Activated gamma-delta T cell (primary cell): ENCODE measurements at regions not wholly inside any gene's neighbourhood (a gene's known extent, or its start where the extent isn't known, plus 50 kb on each side); places are given as distances from the start of the nearest gene placed in this dataset.

Experiments used
- DNase-seq: peaks from one replicate; lab custom pipeline; 2025; lab: John Stamatoyannopoulos, UW

DNA sequence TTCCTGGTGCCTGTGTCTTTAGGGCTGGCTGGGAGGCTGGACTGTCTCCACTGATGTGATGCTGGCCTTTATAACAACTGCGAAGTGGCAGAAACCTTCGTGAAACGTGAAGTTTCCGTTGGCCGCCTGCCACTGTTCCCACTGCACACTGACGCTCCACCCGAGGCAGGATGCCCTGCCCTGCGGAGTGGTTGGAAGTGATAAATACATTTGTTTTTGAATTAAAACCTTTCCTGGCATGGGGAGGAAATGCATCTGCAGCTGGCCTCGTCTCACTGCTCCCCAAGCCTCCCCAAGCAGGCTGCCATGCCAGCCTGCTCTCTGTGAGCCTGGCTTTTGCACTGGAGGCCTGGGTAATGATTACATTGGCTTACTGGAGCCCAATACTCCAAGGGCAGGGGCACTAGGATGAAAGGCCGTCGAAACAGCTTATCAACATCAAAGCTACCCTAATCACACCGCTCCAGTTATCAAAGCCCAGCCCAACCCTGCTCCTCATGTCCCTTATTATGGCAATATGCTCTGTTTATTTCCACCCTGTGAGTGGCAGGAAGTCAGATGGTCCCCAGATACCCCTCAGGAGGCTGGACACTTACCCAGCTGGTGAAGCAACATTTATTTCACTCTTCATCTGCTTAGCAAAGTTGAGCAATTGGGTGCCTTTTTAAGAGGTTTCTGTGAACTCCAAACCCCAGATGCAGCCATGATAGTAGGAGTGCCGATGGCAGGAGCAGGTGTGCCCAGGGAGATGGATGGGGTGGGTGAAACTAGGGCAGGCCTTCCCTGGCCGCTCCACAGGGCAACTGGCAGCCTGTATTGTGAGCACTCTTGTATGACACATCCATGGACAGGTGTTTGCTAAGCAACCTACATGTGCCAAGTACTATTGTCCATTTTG lies 97.4 kb upstream of the ITGA6 start:
- DNase-seq, result no peak

DNA sequence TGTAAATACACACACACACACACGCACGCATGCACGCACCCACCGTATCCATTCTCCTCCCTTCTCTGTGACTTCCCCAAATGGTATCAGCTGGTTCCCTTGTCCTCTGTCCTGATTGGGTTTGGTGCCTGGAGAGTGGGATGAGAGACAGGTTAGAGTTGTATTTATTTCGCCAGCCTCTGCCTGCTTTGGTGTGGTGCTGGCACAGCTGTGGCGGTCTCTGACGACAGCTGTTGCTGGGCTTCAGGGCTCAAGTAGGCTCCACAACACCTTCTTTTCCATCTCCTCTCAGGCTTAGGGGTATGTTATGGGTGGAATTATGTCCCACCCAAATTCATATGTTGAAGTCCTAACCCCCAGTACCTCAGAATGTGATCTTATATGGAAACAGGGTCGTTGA lies 94.9 kb upstream of the ITGA6 start:
- no peak for DNase-seq

DNA sequence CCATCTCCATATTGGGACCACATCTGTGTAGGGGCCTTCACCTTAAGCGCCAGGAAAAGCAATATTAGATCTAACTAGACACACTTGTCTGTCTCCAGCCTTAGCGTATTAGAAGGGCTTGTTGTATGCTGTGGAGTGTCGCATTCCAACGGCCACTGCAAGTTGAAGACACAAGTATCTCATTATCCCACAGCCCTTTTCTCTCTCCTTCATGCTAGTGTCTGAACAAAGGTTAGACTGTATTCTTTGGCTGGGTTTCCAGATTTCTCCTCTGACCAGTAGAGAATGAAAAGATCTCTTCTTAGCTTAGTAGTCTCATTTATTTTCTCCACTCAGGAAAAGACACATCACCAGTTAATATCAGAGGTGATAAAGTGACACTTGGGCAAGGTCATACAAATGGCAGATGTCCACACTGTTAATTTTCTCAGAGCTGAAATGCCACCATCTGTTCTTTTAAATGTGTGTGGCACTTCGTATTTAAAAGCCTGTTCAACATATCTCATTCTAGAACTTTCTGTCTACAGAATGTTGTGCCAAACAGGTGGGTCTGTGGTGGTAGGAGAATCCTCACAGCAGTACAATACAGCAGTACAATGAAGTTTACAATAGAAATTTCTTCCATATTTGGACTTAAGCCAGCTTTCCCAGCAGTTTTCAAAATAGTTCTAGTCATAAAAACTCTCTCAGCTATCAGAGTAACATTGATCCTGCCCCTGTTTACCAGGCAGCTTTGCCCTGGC lies 94.0 kb upstream of the ITGA6 start:
- no peak for DNase-seq

DNA sequence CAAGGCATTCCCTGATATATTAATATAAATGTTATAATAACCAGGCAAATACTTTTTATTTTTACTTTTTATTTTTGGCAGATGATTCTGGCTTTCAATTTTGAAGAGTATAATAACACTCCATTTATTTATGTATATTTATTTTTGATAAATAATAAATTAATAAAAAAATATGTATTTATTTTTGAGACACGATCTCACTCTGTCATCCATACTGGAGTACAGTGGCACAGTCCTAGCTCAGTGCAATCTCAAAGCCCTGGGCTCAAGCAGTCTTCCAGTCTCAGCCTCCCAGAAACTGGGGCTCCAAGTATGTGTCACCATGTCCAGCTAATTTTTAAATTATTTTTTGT lies 93.4 kb upstream of the ITGA6 start:
- no peak for DNase-seq

DNA sequence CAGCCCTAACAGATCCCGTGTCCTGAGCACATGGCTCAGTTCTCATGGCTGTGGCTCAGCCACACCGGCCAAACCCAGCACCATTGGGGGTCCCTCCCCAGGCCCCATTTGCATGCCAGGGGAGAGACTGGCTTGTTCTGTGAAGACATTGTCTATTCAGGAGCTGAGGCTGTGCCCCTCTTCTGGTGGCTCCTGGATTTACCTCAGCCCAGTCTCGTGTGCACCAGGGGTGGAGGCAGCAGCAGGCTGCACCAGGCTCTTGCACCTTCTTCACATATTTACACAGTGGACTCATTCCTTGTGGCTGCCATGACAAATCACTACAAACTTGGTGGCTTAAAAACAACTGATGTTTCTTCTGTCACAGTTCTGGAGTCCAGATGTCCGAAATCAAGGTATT lies 92.4 kb upstream of the ITGA6 start:
- no peak for DNase-seq

DNA sequence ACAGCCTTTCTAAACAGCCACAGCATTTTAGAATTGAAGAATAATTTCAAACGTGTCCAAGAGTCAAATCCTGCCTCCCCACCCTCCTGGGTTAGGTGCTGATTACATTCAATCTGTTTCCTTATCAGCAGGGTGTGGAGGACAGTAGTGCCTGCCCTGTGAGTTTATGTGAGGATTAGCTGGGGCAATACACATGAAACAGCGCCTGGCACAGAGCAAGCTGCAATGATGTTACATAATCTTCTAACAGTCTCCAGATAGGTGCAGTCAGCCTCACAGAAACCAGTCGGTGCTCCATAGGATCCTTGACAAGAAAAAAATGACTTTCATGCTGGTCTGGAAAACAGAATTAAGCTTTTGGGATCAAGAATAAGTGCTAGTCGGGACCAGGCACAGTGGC lies 91.7 kb upstream of the ITGA6 start:
- no peak for DNase-seq

DNA sequence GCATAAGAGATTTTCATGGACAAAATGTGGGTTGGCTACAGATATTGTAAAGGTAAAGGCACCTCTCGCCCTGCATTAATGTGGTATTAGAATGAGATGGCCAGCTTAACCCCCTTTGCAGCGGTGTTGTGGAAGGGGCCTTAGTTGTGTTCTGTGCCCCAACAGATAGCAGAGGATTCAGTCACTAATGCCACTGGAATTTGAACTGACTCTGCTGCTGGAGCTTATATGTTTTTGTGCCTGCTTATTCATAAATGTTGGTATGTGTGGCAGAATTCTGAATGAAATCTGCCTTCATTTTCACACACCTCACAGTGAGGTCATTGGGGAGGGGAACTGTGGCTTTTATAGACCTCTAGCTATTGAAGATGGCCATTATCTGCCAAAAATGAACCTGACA lies 90.7 kb upstream of the ITGA6 start:
- DNase-seq, result no peak

DNA sequence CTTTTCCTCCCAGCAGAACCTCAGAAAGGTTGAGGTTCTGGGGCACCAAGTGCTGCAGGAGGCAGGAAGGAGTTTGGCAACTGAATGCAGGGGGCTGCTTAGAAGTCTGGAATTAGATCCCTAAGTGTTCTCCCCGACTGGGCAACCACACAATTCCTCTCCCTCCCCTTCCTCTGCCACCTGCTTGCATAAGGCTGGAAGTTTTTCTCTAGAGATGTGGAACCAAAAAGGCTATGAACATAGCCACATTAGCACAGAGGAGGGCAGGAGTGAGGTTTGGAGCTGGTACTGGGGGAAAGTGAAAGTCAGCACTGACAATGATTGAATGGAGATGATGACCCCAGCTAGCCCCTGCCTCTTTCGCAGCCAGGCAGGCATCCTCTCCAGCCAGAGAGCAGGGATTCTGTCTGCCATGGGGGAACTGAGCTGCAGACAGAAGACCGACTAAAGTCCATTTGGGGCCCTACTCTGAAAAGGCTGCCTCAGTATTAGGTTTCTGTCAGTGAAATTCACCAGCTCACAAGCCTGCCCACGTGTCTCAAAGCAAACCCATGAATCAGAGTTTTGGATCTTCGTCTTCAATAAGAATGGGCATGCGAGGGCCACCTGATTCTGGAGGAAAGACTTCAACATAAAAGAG lies 87.9 kb upstream of the ITGA6 start:
- DNase-seq, result no peak

DNA sequence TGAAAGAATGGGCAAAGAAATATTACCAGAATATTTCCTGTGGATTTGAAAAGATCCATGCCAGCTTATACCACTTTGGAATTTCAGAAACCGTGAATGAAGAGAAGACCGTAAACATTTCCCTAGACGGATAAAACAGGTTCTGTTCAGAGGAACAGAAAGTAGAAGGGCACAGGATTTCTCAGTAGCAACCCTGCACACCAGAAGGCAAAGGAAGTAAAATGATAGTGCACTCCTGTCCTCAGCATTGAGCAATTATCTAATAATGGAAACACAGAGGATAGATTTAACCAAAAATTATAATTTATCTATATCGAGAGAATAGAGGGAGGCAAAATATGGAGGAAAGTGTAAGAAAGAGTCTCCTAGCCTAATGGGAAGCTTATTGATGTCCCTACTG lies 87.0 kb upstream of the ITGA6 start:
- no peak for DNase-seq

DNA sequence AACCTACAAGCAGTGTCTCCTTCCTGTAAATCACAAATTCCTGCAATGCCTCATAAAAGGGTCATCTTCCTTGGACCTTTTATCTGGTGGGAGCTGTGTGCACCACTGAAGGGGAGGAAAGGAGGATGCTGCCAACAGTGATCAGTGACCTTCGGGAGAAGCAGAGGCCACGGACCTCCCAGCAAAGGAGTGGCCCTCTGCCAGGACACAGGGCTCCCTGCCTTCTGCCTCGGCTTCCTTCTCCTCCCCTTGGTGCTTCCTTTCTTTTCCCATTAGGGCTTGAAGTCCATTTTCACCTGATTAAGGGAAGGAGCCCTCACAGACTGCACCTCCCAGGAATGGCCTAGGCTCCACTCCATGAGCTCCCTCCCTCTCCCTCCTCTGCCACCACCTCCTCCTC lies 85.3 kb upstream of the ITGA6 start:
- DNase-seq, result no peak

DNA sequence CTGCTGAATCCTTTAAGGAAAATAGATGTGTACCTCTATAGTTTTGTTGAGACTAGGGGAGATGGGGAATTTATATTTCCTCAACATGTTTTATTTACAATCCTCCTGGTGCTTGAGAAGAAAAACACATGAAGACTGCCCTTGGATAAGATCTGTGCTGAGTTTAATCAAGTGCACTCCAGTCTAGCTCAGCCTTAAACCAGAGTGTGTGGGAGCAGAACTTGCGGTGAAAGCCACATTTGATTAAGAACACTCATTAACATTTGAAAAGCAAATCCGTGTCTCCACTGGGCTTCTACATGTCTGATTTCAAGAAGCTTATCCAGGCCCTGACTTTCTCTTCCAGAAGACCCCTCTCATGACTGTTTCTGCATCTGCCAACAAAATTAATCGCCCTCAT lies 84.8 kb upstream of the ITGA6 start:
- DNase-seq, result no peak

DNA sequence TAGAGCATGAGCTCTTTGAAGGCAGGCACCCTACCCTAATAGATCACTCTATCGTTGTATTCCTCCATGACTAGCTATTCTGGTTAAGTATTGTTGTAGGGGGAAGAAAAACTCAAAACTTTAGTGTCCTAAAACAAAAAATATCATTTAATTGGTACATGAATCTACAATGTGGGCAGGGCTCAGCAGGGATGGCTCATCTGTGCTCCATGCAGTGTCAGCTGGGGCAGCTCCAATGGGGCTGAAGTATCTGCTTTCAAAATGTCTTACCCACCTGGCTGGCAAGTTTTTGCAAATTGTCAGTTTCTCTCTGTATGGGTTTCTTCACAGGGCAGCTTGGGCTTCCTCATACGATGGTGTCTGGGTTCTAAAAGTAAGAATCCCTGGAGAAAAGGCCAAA lies 83.2 kb upstream of the ITGA6 start:
- no peak for DNase-seq

DNA sequence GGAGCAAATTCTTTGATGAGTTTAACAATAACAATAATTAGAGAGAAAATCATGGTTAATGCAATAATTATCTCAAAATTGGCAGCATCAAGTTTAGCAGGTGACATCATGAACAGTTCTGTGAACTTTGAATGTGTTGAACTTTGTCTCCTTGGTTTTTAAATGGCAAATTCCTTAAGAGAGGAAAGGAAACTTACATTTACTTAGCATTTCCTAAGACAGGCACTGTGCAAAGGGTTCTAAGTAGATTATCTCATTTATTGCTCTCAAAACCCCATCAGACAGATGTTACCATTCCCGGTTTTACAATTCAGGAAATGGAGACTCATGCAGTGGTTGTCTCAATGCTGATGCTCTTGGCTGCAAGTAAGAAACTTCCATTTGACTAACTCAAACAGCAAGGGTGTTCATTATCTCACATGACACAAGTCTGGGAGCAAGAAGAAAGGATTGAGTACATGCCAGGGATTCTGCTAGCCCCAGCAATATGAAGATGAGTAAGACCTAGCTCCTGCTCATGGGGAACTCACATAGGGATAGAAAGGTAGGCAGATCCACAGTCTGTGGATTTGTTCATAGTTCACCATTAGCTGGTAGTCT lies 81.3 kb upstream of the ITGA6 start:
- DNase-seq, result no peak

DNA sequence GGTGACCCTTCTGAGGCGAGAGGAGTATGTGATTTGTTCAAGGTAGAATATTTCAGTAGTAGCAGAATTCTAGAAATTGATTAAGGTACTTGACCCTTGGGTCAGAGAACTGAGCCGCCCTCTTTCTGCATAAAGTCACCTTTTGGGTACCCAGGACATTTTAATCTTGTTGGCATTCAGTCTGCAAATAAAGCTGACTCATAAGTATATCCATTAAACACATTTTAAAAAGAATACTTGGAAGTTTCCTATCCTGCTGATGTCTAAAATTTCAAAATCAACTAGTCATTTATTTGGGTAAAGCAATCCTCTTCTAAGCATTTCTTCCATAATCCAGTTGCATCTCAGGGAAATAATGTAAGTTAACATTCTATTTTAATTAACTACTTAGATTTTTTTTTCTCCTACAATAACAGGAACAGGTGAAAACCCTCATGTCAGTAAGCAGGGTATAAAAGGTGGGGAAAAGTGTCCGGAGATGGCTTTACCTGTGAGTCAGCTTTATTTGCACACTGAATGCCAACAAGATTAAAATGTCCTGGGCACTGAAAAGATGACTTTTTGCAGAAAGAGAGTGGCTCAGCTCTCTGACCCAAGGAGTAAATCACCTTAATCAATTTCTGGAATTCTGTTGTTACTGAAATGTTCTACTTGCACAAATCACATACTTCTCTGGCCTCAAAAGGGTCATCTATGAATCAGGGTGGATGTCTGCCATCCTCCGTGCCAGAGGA lies 78.7 kb upstream of the ITGA6 start:
- no peak for DNase-seq

DNA sequence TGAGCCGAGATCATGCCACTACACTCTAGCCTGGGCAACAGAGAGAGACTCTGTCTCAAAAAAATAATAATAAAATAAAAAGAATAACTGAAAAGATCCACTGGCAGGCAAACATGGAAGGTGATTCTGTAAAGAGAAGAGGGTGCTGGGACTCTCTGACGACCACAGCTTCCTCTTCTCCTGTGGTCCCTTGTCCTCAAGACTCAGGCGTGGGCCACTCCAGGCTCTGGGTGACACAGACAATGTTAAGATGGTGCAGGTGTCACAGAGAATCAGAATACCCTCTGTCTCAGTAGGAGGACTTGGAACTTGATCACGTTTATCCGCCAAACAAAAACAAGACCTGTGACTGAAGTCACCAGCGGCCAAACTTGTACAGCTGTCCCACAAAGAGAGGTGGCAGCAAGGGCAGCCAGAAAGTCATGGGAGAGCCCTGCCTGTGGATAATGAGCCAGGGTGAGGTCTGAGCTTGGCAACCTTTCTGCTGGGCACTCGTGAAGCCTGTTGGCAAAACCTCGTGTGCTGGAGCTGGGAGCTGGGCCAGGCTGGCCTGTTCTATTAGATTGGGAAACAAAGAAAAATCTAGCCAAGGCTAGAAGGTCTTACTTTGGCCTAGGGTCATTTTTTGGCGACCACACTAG lies 76.4 kb upstream of the ITGA6 start:
- no peak for DNase-seq

DNA sequence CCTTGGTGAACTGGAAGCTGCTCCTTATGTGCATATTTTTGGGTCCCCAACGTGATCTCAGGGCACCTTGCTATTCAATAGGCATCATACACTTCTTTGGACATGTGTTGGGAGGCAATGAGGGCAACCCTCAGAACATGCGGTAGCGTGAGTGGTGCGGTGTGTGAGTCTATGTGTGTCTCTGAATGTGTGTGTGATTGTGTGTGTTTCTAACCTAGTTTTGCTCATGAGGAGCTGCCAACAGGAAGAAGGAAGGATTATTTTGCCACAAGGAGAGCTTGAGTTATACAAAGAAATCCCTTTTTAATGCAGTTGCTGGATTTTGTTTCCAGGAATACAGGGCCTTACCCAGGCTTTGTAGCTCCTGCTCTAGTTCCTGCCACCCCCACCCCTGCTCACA lies 75.8 kb upstream of the ITGA6 start:
- DNase-seq, result no peak

DNA sequence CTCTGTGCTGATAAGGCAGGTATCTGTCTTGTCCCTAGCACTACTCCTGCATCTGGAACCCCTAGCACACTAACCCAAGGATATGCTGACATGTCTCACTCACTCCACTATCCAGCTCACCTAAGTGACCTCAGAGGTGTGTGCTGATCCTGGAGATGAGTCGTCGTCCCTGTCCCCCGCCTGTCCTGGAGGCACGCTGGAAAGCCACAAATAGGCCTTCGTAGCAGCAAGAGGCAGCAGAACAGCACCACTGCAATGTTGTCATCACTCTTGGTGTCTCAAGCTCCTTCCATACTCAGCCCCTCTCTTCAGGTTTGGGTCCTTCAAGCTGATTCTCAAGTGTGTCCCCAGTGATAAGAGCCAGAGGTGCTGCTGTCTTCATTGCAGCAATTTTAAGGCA lies 73.0 kb upstream of the ITGA6 start:
- DNase-seq, result no peak

DNA sequence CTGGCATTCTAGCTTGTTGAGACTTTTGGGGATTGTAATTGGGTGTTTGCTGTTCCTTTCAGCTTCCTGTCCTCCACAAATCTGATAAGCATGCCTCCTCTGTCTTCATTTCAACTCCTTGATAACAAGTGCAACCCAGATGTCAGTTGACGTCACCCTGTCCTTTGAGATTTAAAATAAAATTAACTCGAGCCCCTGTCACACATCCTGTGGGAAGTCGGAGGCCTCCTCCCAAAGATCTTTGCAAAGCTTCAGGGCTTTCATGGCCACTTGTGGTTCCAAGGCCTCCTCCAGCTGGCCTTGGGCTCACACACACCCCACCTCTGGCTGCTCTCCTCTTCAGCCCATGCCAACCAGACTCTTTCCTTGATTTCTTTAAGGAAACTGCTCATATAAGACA lies 69.9 kb upstream of the ITGA6 start:
- no peak for DNase-seq

DNA sequence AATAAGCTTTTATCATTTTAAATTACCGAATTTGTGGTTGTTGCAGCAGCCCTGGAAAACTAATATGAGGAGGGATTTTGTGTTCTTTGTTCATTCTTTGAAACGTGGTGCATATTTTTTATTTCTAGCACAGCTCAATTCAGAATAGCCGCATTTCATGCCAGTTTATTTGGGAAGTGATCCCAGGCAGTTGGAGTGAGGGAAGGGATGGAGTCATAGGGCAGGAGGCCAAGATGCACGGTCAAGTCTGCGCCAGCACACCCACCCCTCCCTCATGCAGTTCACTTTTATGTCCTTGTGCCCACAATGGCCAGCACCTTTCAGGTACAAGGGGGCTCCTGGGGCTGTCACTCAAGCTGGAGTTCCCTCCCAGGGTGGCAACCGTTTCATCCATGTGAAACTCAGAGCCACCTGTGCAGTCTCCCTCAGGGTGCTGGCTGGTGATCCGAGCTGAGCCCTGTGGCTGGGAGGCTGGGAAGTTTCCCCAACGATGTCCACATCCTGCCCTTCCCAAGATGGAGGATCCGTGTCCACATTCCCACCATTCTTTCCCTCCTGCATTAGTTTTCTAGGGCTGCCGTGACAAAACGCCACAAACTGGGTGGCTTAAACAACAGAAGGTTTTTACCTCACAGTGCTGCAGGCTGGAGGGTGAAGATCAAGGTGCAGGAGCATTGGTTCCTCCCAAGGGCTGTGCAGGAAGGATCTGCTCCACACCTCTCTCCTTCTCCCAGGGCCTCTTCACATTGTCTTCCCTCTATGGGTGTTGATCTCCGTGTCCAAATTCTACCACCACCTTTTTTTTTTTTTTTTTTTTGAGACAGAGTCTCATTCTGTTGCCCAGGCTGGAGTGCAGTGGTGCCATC lies 68.5 kb upstream of the ITGA6 start:
- no peak for DNase-seq

DNA sequence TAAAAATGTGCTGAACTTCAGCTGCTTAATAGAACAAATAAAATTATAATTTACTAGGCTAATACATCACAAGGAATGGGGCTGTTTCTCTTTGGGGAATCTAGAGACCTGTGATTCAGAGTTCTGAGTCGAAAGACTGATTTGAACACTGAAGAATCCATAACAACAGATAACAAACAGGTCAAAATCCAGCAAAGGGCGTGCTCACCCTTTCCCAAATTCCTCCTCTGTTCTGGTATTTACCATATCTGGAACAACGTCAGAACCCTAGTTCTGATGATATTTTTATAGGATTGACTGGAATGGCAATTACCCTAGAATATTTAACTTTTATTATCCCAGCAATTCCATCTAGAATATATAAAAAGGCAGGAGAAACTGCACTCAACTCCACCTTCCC lies 66.0 kb upstream of the ITGA6 start:
- DNase-seq, result no peak

DNA sequence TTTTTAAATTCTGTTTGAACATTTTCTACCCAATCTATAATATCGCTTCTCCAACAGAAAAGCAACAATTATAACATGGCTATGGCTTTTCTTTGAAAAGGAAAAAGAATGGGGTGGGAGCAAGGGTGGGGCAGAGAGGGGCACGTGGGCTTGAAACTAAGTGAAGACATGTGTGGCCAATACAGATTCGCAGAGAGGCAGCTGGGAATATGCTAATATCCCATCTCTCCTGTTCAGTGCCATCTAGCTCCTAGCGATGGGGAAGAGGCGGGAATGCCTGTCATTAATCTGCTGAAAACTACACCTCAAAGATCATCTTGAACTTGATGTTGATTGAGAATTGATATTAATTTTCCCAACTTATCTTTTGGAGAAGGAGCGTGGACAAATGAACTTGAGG lies 65.5 kb upstream of the ITGA6 start:
- DNase-seq, result no peak
